Mesothelial cell of epicardium (in vitro differentiated cells): ENCODE measurements at regions not wholly inside any gene's neighbourhood (a gene's known extent, or its start where the extent isn't known, plus 50 kb on each side); places are given as distances from the start of the nearest gene placed in this dataset.

Experiments used
- DNase-seq, 2 experiments: peaks; one replicate each; pipeline ENCODE4 v3.0.0; 2021; ENCODE audit warnings: low spot score in 2 of 2; ENCODE audit not compliant: unreplicated experiment in 2 of 2
- H3K27ac Mint-ChIP-seq: 2 replicates; pipeline ENCODE4 v1.8.0; 2021; ENCODE audit warnings: mixed read lengths
- H3K27me3 Mint-ChIP-seq: 2 replicates; pipeline ENCODE4 v1.8.0; 2021; ENCODE audit warnings: low read depth, mixed read lengths
- H3K36me3 Mint-ChIP-seq: 2 replicates; pipeline ENCODE4 v1.8.0; 2021; ENCODE audit warnings: mixed read lengths
- H3K4me1 Mint-ChIP-seq: 2 replicates; pipeline ENCODE4 v1.8.0; 2021; ENCODE audit warnings: mixed read lengths
- H3K4me3 Mint-ChIP-seq: 2 replicates; pipeline ENCODE4 v1.8.0; 2021; ENCODE audit warnings: mild to moderate bottlenecking, moderate library complexity, mixed read lengths
- H3K9me3 Mint-ChIP-seq: 2 replicates; pipeline ENCODE4 v1.8.0; 2021; ENCODE audit warnings: mixed read lengths
- CTCF ChIP-seq: fragments of 200-600 bp; sonication (generic); IDR thresholded peaks from one replicate; pipeline ENCODE4 v1.5.0; 2021; ENCODE audit warnings: antibody characterized with exemption; ENCODE audit not compliant: unreplicated experiment

- Mint-ChIP-seq H3K27ac (no peak overlapping the region), H3K4me1 (no peaks in the 10 kb centered on the region), H3K4me3 (no peak overlapping the region), H3K9me3 (no peaks in the 10 kb centered on the region), H3K27me3 (peaks cover 2% of the 10 kb centered on the region), H3K36me3 (no peaks in the 10 kb centered on the region)
- no peak for TF ChIP-seq CTCF
- DNase-seq, result no peak
These were observed 444.9 kb downstream of the RMST start for GRCh38 chr12:97907504-97907903.

- H3K36me3 Mint-ChIP-seq, result no peaks in the 10 kb centered on the region
- no peak overlapping the region for H3K27ac Mint-ChIP-seq
- H3K27me3 Mint-ChIP-seq, result peaks cover 2% of the 10 kb centered on the region
- no peak for DNase-seq
- TF ChIP-seq CTCF, result no peak
- no peak overlapping the region for H3K4me3 Mint-ChIP-seq
- no peaks in the 10 kb centered on the region for H3K4me1 Mint-ChIP-seq
- H3K9me3 Mint-ChIP-seq, result no peaks in the 10 kb centered on the region
These were observed 448.0 kb downstream of the RMST start for GRCh38 chr12:97910559-97910958.

- no peak overlapping the region for H3K27ac Mint-ChIP-seq
- no peak overlapping the region for H3K4me3 Mint-ChIP-seq
- DNase-seq, result no peak
- TF ChIP-seq CTCF, result no peak
- H3K4me1 Mint-ChIP-seq, result no peaks in the 10 kb centered on the region
- H3K27me3 Mint-ChIP-seq, result peaks cover 2% of the 10 kb centered on the region
- H3K9me3 Mint-ChIP-seq, result peaks cover 4% of the 10 kb centered on the region
- H3K36me3 Mint-ChIP-seq, result no peaks in the 10 kb centered on the region
These were observed 450.3 kb downstream of the RMST start for GRCh38 chr12:97912943-97913342.

- no peak overlapping the region for H3K27ac Mint-ChIP-seq
- no peak for TF ChIP-seq CTCF
- H3K4me1 Mint-ChIP-seq, result no peaks in the 10 kb centered on the region
- no peak for DNase-seq
- no peaks in the 10 kb centered on the region for H3K9me3 Mint-ChIP-seq
- H3K27me3 Mint-ChIP-seq, result no peaks in the 10 kb centered on the region
- H3K4me3 Mint-ChIP-seq, result no peak overlapping the region
- H3K36me3 Mint-ChIP-seq, result no peaks in the 10 kb centered on the region
These were observed 459.5 kb downstream of the RMST start for GRCh38 chr12:97921979-97922722.

- Mint-ChIP-seq H3K36me3 (no peaks in the 10 kb centered on the region), H3K27ac (no peak overlapping the region), H3K27me3 (no peaks in the 10 kb centered on the region), H3K4me3 (no peak overlapping the region), H3K9me3 (no peaks in the 10 kb centered on the region), H3K4me1 (peaks cover 4% of the 10 kb centered on the region)
- no peak for TF ChIP-seq CTCF
- no peak for DNase-seq
These were observed 460.9 kb downstream of the RMST start for GRCh38 chr12:97923546-97923945.
